NCI-H748 treated with DMSO at 0.1 percent for 48 hours (cell line): ENCODE measurements at regions not wholly inside any gene's neighbourhood (a gene's known extent, or its start where the extent isn't known, plus 50 kb on each side); places are given as distances from the start of the nearest gene placed in this dataset.
"Not testable (repeated sequence)": the region's sequence is repeated elsewhere in the genome, so short reads cannot be mapped to it uniquely, and the experiment has no call there.

Experiments used
- DNase-seq: peaks from one replicate; lab custom pipeline; 2025; lab: John Stamatoyannopoulos, UW

GRCh38 chr12:94856324-94856723, 147.2 kb downstream of the NDUFA12 start:
- no peak for DNase-seq

DNA sequence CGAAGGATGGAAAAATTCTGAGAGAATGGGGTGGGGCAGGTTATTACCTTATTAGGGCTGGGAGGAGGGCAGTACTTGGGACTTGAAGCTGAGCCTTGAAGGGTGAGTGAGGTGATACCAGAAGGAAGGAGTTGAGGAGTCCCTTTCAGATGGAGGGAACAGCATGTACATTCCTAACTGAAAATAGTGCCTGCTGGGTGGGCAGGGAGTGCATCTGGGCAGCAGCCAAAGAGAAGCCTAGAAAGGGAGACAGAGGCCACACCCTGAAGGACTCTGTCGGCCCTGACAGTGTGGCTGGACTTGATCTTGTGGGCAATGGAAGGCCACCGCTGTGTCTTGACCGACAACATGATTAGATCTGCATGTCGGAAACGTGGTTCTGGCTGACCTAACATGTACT, 147.6 kb downstream of the NDUFA12 start:
- DNase-seq, result no peak

DNA sequence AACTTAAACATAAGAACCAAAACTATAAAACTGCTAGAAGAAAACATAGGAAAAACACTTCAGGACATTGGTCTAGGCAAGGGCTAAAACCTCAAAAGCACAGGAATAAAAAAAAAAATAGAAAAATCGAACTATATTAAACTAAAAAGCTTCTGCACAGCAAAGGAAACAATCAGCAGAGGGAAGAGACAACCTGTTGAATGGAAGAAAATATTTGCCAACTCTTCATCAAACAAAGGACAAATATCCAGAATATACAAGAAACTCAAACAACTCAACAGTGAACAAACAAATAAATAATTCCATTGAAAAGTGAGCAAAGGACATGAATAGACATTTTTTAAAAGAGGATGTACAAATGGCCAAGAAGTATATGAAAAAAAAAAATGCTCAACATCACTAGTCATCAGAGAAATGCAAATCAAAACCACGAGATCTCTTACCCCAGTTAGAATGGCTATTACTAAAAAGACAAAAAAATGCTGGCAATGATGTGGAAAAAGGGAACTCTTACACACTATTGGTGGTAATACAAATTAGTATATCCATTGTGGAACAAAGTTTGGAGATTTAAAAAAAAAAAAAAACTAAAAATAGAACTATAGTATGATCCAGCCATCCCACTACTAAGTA, 152.0 kb downstream of the NDUFA12 start:
- DNase-seq, result no peak

DNA sequence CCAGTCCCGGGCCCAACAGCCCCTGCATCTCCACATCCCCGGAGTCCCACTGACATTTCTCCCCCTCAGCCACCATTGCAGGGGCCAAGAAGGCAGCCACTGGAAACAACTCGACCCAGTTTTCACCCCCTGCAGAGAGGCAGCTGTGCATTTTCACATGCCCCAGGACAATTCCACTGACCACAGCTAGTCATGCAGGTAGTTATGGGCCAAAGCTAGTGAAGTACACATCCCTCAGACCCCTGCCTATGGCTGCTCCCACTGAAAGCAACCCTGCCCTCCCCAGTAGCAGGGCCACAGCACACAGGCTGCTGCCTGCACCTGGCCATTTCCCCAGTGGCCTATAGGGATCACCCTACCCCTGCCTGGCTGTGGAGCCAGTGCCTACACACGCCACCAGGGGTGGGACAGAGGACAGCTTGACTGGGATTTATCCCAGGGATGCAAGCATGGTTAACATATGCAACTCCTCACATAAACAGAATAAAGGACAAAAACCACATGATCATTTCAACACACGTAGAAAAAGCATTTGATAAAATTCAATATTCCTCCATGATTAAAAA, 154.0 kb downstream of the NDUFA12 start:
- DNase-seq, result no peak

- DNase-seq, result no peak
Measured at GRCh38 chr12:94848966-94849365, 154.5 kb downstream of the NDUFA12 start.

DNA sequence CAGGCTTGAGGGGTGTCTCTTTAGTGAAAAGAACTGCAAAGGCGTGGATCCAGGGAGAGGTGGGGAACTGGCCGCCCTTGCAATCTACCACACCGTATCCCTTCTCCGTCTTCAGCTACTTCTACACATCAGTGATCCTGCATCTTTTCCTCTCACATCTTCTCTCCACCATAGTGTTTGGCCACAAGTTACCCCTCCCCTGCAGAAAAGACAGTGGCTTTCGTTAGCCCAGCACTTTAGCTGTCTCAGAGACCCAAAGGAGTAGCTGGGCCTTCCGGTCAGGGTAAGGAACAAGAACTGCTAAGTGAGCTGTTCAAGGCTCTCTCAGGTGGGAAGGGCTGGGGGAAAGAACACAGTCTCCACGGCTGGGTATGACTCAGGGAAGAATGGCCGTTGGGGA, 158.4 kb downstream of the NDUFA12 start:
- DNase-seq, result no peak

GRCh38 chr12:94844452-94844851, 159.0 kb downstream of the NDUFA12 start:
- DNase-seq, result no peak

GRCh38 chr12:94841904-94842610, 161.4 kb downstream of the NDUFA12 start:
- no peak for DNase-seq

DNA sequence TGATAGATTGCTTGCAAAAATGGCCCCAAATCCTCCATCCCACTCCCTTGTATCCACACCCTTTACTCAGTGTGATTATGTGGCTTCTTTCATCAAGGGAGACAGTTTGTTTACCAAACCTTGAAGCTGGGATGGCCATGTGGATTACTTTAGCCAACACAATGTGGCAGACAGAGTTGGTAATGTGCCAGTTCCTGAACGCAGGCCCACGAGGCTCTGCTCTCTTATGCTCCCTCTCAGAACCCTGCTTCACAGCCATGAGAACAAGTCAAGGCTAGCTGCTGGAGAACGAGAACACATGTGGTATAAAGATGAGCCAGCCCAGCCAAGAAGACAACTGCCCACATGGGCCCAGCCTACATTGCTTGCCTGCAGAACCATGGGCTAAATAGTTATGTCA, 162.3 kb downstream of the NDUFA12 start:
- no peak for DNase-seq

DNA sequence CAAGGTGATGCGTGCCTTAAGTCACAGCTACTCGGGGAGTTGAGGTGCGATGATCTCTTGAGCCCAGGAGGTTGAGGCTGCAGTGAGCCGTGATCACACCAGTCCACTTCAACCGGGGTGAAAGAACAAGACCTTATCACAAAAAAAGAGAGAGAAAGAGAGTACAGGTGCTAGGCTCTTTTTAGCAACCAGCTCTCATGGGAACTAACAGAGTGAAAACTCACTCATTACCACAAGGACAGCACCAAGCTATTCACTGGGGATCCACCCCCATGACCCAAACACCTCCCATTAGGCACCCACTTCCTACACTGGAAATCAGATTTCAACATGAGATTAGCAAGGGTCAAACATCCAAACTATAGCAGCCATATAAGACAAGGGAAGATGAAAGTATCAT, 164.2 kb downstream of the NDUFA12 start:
- no peak for DNase-seq

DNA sequence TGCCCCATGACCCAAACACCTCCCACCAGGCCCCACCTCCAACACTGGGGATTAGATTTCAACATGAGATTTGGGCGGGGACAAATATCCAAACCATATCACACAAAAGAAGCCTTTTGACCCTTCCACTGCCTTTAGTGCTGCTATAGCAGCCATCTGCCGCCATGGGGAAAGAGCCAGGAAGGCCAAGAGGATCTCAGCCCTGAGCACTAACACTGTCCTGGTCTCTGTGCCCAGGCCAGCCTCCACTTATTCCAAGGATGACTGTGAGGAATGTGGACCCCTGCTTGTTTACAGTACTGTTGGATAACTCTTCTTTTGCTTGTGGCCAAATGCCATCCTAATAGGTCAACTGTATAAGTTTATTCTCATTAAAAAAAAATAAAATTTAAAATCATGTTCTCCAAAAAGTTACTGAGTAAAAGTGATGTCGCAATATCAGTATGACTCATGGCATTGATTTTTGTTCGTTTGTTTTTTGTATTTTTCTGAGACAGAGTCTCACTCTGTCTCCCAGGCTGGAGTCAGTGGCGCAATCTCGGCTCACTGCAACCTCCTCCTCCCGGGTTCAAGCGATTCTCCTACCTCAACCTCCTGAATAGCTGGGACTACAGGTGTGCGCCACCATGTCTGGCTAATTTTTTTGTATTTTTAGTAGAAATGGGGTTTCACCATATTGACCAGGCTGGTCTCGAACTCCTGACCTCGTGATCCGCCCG, 166.4 kb downstream of the NDUFA12 start:
- not testable (repeated sequence) for DNase-seq

DNA sequence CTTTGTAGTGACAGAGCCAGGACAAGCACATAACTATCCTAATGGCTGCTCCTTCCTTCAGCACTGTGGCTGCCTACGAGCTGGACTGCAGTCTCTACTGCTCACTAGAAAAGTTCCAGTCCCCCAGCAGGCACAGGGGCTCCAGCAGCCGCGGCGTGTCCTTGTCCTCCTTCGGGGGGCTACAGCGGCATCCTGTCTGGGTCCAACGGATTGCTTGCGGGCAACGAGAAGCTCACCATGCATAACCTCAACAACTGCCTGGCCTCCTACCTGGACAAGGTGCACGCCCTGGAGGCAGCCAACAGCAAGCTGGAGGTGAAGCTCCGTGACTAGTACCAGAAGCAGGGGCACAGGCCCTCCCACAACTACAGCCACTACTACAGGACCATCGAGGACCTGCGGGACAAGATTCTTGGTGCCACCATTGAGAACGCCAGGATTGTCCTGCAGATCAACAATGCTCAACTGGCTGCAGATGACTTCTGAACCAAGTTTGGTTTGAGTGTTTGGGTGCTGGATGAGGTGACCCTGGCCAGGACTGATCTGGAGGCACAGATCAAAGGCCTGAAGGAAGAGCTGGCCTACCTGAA, 169.4 kb downstream of the NDUFA12 start:
- no peak for DNase-seq

DNA sequence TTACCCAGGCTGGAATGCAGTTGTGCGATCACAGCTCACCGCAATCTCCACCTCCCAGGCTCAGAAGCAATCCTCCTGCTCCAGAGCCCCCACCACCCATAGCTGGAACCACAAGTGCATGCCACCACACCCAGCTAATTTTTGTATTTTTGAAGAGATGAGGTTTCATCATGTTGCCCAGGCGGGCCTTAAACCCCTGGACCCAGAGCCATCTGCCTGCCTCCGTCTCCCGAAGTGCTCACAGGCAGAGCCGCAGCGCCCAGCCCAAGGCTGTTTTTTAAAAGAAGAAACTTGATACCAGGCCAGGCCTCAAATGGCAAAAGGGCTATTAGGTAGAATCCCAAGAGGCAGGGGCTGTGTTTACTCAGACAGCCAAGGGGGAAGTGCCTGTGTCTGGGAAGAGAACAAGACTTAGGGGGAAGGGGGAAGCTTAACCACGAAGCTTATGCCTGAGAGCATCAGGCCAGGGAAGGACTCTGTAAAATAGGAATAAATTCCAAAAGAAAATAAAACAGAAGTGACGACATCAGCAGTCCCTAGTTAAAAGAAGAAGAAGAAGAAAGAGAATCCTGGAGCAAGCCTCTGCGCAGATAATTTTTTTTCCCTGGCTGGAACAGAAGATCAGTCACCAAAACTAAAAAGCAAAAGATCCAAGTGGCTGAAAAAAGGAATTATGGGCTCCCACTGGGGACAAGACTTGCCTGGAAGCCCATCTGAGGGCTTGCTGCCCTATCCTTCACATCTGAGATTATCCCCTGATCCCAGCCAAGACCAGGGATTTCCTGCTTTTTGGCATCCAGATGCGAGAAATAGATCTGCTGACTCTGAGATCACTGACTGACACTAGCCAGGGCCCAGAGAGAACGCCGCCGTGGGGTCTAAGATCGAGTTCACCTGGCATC, 170.5 kb downstream of the NDUFA12 start:
- no peak for DNase-seq

GRCh38 chr12:94832105-94832504, 171.4 kb downstream of the NDUFA12 start:
- DNase-seq, result no peak

- DNase-seq, result no peak
Measured at GRCh38 chr12:94831081-94831751, 172.3 kb downstream of the NDUFA12 start.

DNA sequence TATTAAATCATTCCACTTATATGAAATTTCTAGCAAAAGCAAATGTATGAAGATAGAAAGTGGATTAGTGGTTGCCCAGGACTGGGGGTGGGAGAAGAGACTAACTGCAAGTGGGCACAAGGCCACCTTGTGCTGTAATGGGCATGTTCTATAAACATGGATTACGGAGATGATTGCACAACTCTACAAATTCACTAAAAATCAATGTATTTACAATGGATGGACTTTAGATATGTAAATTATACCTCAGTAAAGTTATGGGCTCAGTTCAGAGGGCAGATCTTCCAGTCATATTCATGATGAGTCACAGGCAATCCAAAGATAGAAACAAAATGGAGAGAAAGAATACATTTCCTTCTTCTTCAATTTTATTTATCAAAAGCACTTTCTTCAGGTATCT, 173.9 kb downstream of the NDUFA12 start:
- DNase-seq, result no peak

- DNase-seq, result no peak
Measured at GRCh38 chr12:94819011-94819410, 168.7 kb upstream of the TMCC3 start.

DNA sequence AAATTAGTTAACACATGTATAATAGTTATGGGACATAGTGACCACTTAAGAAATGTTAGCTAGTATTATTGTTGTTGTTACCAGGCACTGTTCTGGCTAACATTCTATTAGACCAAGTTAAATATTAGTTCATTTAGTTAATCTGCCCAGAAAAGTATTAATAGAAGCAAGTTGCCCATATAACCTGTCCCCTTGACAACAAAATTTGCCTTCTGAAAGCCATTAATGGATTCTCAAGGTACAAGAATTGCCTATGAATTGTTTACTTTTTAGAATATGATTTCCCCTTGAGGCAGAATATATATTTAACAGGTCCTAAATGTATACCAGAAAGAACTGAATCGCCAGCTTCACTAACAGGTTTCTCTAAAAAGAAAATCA, 167.3 kb upstream of the TMCC3 start:
- no peak for DNase-seq

DNA sequence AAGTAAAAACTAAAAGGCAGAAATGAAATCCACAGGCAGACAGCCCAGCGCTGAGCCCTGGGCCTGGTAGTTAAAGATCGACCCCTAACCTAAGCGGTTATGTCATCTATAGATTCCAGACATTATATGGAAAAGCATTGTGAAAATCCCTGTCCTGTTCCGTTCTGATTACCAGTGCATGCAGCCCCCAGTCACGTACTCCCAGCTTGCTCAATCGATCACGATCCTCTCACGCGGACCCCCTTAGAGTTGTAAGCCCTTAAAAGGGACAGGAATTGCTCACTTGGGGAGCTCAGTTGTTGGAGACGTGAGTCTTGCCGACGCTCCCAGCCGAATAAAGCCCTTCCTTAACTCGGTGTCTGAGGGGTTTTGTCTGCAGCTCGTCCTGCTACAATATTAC, 166.8 kb upstream of the TMCC3 start:
- not testable (repeated sequence) for DNase-seq

DNA sequence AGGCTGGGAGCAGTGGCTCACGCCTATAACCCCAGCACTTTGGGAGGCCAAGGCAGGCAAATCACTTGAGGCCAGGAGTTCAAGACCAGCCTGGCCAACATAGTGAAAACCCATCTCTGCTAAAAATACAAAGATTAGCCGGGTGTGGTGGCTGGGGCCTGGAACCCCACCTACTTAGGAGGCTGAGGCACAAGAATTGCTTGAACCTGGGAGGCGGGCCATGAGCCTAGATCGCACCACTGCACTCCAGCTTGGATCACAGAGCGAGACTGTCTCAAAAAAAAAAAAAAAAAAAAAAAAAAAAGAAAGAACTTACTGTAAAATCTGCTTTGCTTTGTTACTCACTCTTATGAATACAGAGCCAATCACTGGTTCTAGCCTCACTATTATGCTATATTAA, 166.4 kb upstream of the TMCC3 start:
- DNase-seq, result not testable (repeated sequence)

DNA sequence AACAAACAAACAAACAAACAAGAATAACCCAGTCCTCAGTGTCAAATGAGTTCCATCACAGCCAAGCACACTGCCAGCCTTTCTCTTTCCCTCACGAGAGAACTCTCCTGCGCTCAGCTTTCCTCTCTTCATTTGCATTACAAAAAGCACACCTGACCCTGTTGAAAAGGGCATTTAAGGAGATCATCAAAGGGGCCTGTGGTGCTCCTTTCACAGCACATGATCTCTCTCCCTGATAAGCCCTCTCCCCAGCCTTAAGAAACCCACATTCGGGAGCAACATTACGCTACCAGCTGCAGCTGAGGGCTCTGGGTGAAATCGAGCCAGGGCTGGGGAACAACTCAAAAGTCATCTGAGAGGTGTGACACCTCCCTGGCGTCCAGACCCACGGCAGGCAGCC, 165.6 kb upstream of the TMCC3 start:
- DNase-seq, result no peak
